ENCODE measurements at regions not wholly inside any gene's neighbourhood (a gene's known extent, or its start where the extent isn't known, plus 50 kb on each side); places are given as distances from the start of the nearest gene placed in this dataset.

DNA sequence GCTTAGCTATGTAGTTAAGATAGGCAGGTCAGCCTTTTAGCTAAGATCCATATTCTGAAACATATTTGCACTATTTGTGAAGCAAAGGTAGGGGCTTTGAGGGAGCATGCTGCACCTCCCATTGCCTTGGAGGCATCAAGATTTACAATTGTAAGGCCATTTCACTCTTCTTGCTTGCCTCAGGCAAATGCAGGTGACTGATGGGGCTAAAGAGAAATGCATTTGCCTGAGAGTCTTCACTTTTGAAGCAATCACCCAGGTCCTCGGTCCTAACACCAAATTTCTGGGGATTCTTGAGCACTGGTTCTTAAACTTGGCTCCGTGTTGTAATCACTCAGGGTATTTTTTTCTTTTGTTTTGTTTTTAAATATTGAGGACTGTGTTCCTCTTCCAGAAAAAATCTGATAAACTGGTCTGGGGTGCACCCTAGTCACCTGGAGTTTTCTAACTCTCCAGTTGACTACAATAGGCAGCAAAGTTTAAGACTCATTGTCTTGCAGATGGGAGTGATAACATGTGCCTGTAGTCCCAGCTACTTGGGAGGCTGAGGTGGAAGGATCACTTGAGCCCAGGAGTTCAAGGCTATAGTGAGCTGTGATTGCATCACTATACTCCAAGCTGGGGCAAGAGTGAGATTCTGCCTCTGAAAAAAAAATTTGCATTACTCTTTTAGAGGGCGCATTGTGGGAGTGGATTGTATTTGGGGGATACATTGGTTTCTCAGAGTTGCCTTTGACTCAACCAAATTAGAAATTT, 68.1 kb downstream of the EOMES start:
- H3K36me3 ChIP-seq (replicated peaks in 1 of 2; ENCODE audit: control insufficient read depth in 1 of 2, insufficient read depth in 2 of 2, low read length in 1 of 2): no peaks in the 10 kb centered on the region
- no peak overlapping the region for H3K4me3 ChIP-seq (ENCODE audit: low read depth in 2 of 2, low read length in 1 of 2)
- no peaks in the 10 kb centered on the region for H3K27me3 ChIP-seq (ENCODE audit: insufficient read depth)
- no peak for DNase-seq
- no peak overlapping the region for H3K9ac ChIP-seq
- H3K79me2 ChIP-seq (ENCODE audit: insufficient read depth): no peaks in the 10 kb centered on the region
- H3K9me2 ChIP-seq: no peaks in the 10 kb centered on the region
- CTCF ChIA-PET: interaction anchor here (1.4 kb wide), 2 partner anchors 12 to 28 kb away, joined by 3 read pairs; no protein-coding TSS in a partner anchor
- H3F3A ChIP-seq (replicated peaks; ENCODE audit: insufficient read depth): no peaks in the 10 kb centered on the region
- H3K4me1 ChIP-seq (ENCODE audit: control insufficient read depth in 1 of 2, insufficient read depth in 2 of 2, low read depth in 1 of 2, low read length in 1 of 2): no peaks in the 10 kb centered on the region; a peak in 1 of 4 replicates
- POLR2A ChIA-PET: no interaction called here
- H3K27ac ChIP-seq (ENCODE audit: low read depth in 2 of 2, low read length in 1 of 2): no peak overlapping the region
- H3K9me3 ChIP-seq: no peaks in the 10 kb centered on the region
- WGBS (ENCODE audit: low lambda C conversion rate): 87% methylated on average over 3 of the region's 3 CpGs
- no peak overlapping the region for H3K4me2 ChIP-seq
- TF ChIP-seq JUND (IDR thresholded peaks at IDR 0.05) (no peak), TEAD4 (IDR thresholded peaks at IDR 0.05; ENCODE audit: borderline replicate concordance, insufficient read depth) (no peak), GABPA (IDR thresholded peaks at IDR 0.05; ENCODE audit: low read depth) (no peak), EZH2phosphoT487 (IDR thresholded peaks at IDR 0.05; ENCODE audit: borderline replicate concordance, low read depth) (no peak), YY1 (IDR thresholded peaks at IDR 0.05; ENCODE audit: low read depth) (no peak), TAF1 (IDR thresholded peaks at IDR 0.05; ENCODE audit: borderline replicate concordance, low read depth, low read length) (no peak), RXRA (IDR thresholded peaks at IDR 0.05; ENCODE audit: borderline replicate concordance, low read depth) (no peak), TCF12 (IDR thresholded peaks at IDR 0.05) (no peak), MXI1 (IDR thresholded peaks at IDR 0.05; ENCODE audit: low read depth, low read length) (no peak)
- TF ChIP-seq, protein P1, sequence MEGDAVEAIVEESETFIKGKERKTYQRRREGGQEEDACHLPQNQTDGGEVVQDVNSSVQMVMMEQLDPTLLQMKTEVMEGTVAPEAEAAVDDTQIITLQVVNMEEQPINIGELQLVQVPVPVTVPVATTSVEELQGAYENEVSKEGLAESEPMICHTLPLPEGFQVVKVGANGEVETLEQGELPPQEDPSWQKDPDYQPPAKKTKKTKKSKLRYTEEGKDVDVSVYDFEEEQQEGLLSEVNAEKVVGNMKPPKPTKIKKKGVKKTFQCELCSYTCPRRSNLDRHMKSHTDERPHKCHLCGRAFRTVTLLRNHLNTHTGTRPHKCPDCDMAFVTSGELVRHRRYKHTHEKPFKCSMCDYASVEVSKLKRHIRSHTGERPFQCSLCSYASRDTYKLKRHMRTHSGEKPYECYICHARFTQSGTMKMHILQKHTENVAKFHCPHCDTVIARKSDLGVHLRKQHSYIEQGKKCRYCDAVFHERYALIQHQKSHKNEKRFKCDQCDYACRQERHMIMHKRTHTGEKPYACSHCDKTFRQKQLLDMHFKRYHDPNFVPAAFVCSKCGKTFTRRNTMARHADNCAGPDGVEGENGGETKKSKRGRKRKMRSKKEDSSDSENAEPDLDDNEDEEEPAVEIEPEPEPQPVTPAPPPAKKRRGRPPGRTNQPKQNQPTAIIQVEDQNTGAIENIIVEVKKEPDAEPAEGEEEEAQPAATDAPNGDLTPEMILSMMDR (IDR thresholded peaks at IDR 0.05): no peak
- H4K20me1 ChIP-seq (ENCODE audit: insufficient read depth): no peaks in the 10 kb centered on the region
- no peak overlapping the region for H2AFZ ChIP-seq (ENCODE audit: low read depth)

DNA sequence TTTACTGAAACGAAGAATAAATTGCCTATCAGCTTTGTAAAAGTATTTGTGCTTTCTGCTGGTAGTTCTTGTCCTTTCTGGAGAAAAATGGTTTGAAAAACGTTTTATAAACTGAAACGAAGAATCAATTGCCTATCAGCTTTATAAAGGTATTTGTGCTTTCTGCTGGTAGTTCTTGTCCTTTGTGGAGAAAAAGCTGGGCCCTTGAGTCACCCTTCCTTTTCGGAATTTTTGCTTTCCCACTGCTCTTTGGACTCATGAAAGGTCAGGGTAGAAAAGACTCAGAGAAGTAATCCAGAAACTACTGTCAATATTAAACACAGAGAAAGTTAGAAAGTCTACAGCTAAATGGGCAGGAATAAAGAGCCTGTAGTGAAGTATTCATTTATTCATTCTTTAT, 72.8 kb downstream of the EOMES start:
- CTCF ChIA-PET: interaction anchor here (1.0 to 2.5 kb wide), 2 partner anchors 8 to 14 kb away, joined by 3 to 9 read pairs; no protein-coding TSS in a partner anchor
- Histone ChIP-seq H3K9me2 (no peaks in the 10 kb centered on the region), H3K9me3 (no peaks in the 10 kb centered on the region), H2AFZ (ENCODE audit: low read depth) (no peak overlapping the region), H3K36me3 (replicated peaks in 1 of 2; ENCODE audit: control insufficient read depth in 1 of 2, insufficient read depth in 2 of 2, low read length in 1 of 2) (no peaks in the 10 kb centered on the region), H3K27me3 (ENCODE audit: insufficient read depth) (no peaks in the 10 kb centered on the region), H4K20me1 (ENCODE audit: insufficient read depth) (no peaks in the 10 kb centered on the region), H3K9ac (no peak overlapping the region), H3K4me1 (ENCODE audit: control insufficient read depth in 1 of 2, insufficient read depth in 2 of 2, low read depth in 1 of 2, low read length in 1 of 2) (no peaks in the 10 kb centered on the region), H3K4me3 (ENCODE audit: low read depth in 2 of 2, low read length in 1 of 2) (no peak overlapping the region), H3K79me2 (ENCODE audit: insufficient read depth) (no peaks in the 10 kb centered on the region), H3K4me2 (no peak overlapping the region), H3F3A (replicated peaks; ENCODE audit: insufficient read depth) (no peaks in the 10 kb centered on the region), H3K27ac (ENCODE audit: low read depth in 2 of 2, low read length in 1 of 2) (no peak overlapping the region)
- DNase-seq: no peak
- TF ChIP-seq, protein P2, sequence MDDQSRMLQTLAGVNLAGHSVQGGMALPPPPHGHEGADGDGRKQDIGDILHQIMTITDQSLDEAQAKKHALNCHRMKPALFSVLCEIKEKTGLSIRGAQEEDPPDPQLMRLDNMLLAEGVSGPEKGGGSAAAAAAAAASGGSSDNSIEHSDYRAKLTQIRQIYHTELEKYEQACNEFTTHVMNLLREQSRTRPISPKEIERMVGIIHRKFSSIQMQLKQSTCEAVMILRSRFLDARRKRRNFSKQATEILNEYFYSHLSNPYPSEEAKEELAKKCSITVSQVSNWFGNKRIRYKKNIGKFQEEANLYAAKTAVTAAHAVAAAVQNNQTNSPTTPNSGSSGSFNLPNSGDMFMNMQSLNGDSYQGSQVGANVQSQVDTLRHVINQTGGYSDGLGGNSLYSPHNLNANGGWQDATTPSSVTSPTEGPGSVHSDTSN (IDR thresholded peaks at IDR 0.05): no peak
- TF ChIP-seq MEF2A (IDR thresholded peaks at IDR 0.05; ENCODE audit: borderline replicate concordance, low read depth) (no peak), POLR2AphosphoS5 (IDR thresholded peaks at IDR 0.05; ENCODE audit: low read depth, low read length) (no peak), EZH2phosphoT487 (IDR thresholded peaks at IDR 0.05; ENCODE audit: borderline replicate concordance, low read depth) (no peak)
- POLR2A ChIA-PET: no interaction called here
- 50% methylated on average over 4 of the region's 4 CpGs for WGBS (ENCODE audit: low lambda C conversion rate)
